ENCODE measurements at regions not wholly inside any gene's neighbourhood (a gene's known extent, or its start where the extent isn't known, plus 50 kb on each side); places are given as distances from the start of the nearest gene placed in this dataset.

- H3K9me3 ChIP-seq (ENCODE audit: control insufficient read depth, insufficient read depth, low read depth, low read length): no peaks in the 10 kb centered on the region
- H3K27ac ChIP-seq (ENCODE audit: extremely low read depth, low read depth, low read length): no peak overlapping the region
- TF ChIP-seq SCRT1 (tag by site-specific recombination; IDR thresholded peaks at IDR 0.05; ENCODE audit: borderline replicate concordance) (no peak), ZNF626 (tag by site-specific recombination; IDR thresholded peaks at IDR 0.05) (no peak), KLF16 (tag by site-specific recombination; IDR thresholded peaks at IDR 0.05) (no peak), ZNF623 (tag by site-specific recombination; IDR thresholded peaks at IDR 0.05) (no peak), ZNF501 (tag by site-specific recombination; IDR thresholded peaks at IDR 0.05) (no peak)
- POLR2A ChIA-PET: no interaction called here
- no peak overlapping the region for H3K4me3 ChIP-seq (ENCODE audit: low read depth, low read length)
- H3K36me3 ChIP-seq (ENCODE audit: control insufficient read depth in 2 of 2, insufficient read depth in 1 of 2, low read length in 2 of 2): no peaks in the 10 kb centered on the region
- H3K4me1 ChIP-seq (ENCODE audit: control insufficient read depth, insufficient read depth, low read length): no peaks in the 10 kb centered on the region
- CTCF ChIA-PET: interaction anchor here (0.7 kb wide), 1 partner anchor 17 kb away, joined by 3 read pairs; no protein-coding TSS in a partner anchor
Measured at GRCh38 chr5:130975847-130976246, 189.2 kb downstream of the HINT1 start.

GRCh38 chr5:130975299-130975698 lies 189.8 kb downstream of the HINT1 start:
- Histone ChIP-seq H3K9me3 (ENCODE audit: control insufficient read depth, insufficient read depth, low read depth, low read length) (no peaks in the 10 kb centered on the region), H3K36me3 (ENCODE audit: control insufficient read depth in 2 of 2, insufficient read depth in 1 of 2, low read length in 2 of 2) (no peaks in the 10 kb centered on the region), H3K4me3 (ENCODE audit: low read depth, low read length) (no peak overlapping the region), H3K27ac (ENCODE audit: extremely low read depth, low read depth, low read length) (no peak overlapping the region), H3K4me1 (ENCODE audit: control insufficient read depth, insufficient read depth, low read length) (no peaks in the 10 kb centered on the region)
- TF ChIP-seq ZFP37 (tag by site-specific recombination; IDR thresholded peaks at IDR 0.05): no peak
- ChIA-PET POLR2A (no interaction called here), CTCF (no interaction called here)

GRCh38 chr5:130974021-130974683 lies 190.9 kb downstream of the HINT1 start:
- no peaks in the 10 kb centered on the region for H3K4me1 ChIP-seq (ENCODE audit: control insufficient read depth, insufficient read depth, low read length)
- TF ChIP-seq ZNF132 (tag by site-specific recombination; IDR thresholded peaks at IDR 0.05; ENCODE audit: borderline replicate concordance): no peak
- no peak for TF ChIP-seq ZNF221 (tag by site-specific recombination; IDR thresholded peaks at IDR 0.05; ENCODE audit: borderline replicate concordance)
- TF ChIP-seq ZNF366 (tag by site-specific recombination; conservative IDR thresholded peaks at IDR 0.05): no peak
- no peak for TF ChIP-seq OVOL3 (tag by site-specific recombination; IDR thresholded peaks at IDR 0.05)
- TF ChIP-seq ZNF626 (tag by site-specific recombination; IDR thresholded peaks at IDR 0.05): no peak
- no peak for TF ChIP-seq ZNF792 (tag by site-specific recombination; IDR thresholded peaks at IDR 0.05)
- no peaks in the 10 kb centered on the region for H3K36me3 ChIP-seq (ENCODE audit: control insufficient read depth in 2 of 2, insufficient read depth in 1 of 2, low read length in 2 of 2)
- H3K27ac ChIP-seq (ENCODE audit: extremely low read depth, low read depth, low read length): no peak overlapping the region
- no peaks in the 10 kb centered on the region for H3K9me3 ChIP-seq (ENCODE audit: control insufficient read depth, insufficient read depth, low read depth, low read length)
- POLR2A ChIA-PET: no interaction called here
- H3K4me3 ChIP-seq (ENCODE audit: low read depth, low read length): no peak overlapping the region
- CTCF ChIA-PET: interaction anchor here (0.8 kb wide), 1 partner anchor 102 kb away, joined by 3 read pairs; no protein-coding TSS in a partner anchor

GRCh38 chr5:130966990-130967525 lies 198.0 kb downstream of the HINT1 start:
- POLR2A ChIA-PET: no interaction called here
- H3K4me1 ChIP-seq (ENCODE audit: control insufficient read depth, insufficient read depth, low read length): no peaks in the 10 kb centered on the region
- H3K9me3 ChIP-seq (ENCODE audit: control insufficient read depth, insufficient read depth, low read depth, low read length): no peaks in the 10 kb centered on the region
- no peaks in the 10 kb centered on the region for H3K36me3 ChIP-seq (ENCODE audit: control insufficient read depth in 2 of 2, insufficient read depth in 1 of 2, low read length in 2 of 2)
- no peak overlapping the region for H3K27ac ChIP-seq (ENCODE audit: extremely low read depth, low read depth, low read length)
- CTCF ChIA-PET: no interaction called here
- no peak overlapping the region for H3K4me3 ChIP-seq (ENCODE audit: low read depth, low read length)
- TF ChIP-seq ZNF510 (tag by site-specific recombination; IDR thresholded peaks at IDR 0.05; ENCODE audit: insufficient replicate concordance): no peak

GRCh38 chr5:130965920-130966319 lies 199.1 kb downstream of the HINT1 start:
- CTCF ChIA-PET: no interaction called here
- Histone ChIP-seq H3K4me3 (ENCODE audit: low read depth, low read length) (no peak overlapping the region), H3K4me1 (ENCODE audit: control insufficient read depth, insufficient read depth, low read length) (no peaks in the 10 kb centered on the region), H3K27ac (ENCODE audit: extremely low read depth, low read depth, low read length) (no peak overlapping the region), H3K9me3 (ENCODE audit: control insufficient read depth, insufficient read depth, low read depth, low read length) (no peaks in the 10 kb centered on the region), H3K36me3 (ENCODE audit: control insufficient read depth in 2 of 2, insufficient read depth in 1 of 2, low read length in 2 of 2) (no peaks in the 10 kb centered on the region)
- POLR2A ChIA-PET: no interaction called here
- no peak for TF ChIP-seq ZNF747 (tag by site-specific recombination; IDR thresholded peaks at IDR 0.05)
- TF ChIP-seq OSR2 (tag by site-specific recombination; IDR thresholded peaks at IDR 0.05): no peak
- no peak for TF ChIP-seq GLIS2 (tag by site-specific recombination; IDR thresholded peaks at IDR 0.05)
- TF ChIP-seq ZNF221 (tag by site-specific recombination; IDR thresholded peaks at IDR 0.05; ENCODE audit: borderline replicate concordance): no peak
- no peak for TF ChIP-seq ZNF202 (tag by site-specific recombination; IDR thresholded peaks at IDR 0.05; ENCODE audit: borderline replicate concordance)
- TF ChIP-seq ZFP41 (tag by site-specific recombination; IDR thresholded peaks at IDR 0.05; ENCODE audit: borderline replicate concordance): no peak
- TF ChIP-seq ZNF24 (tag by site-specific recombination; IDR thresholded peaks at IDR 0.05): no peak
- no peak for TF ChIP-seq ZNF600 (tag by site-specific recombination; IDR thresholded peaks at IDR 0.05)
- no peak for TF ChIP-seq ZNF48 (tag by site-specific recombination; IDR thresholded peaks at IDR 0.05)
- TF ChIP-seq ZNF792 (tag by site-specific recombination; IDR thresholded peaks at IDR 0.05): no peak
- no peak for TF ChIP-seq PRDM4 (tag by site-specific recombination; IDR thresholded peaks at IDR 0.05)
- no peak for TF ChIP-seq ZNF16 (tag by site-specific recombination; IDR thresholded peaks at IDR 0.05; ENCODE audit: low read depth)
- TF ChIP-seq ZNF548 (tag by site-specific recombination; IDR thresholded peaks at IDR 0.05): no peak
- no peak for TF ChIP-seq ZNF2 (tag by site-specific recombination; IDR thresholded peaks at IDR 0.05)
